ENCODE measurements at regions not wholly inside any gene's neighbourhood (a gene's known extent, or its start where the extent isn't known, plus 50 kb on each side); places are given as distances from the start of the nearest gene placed in this dataset.

DNA sequence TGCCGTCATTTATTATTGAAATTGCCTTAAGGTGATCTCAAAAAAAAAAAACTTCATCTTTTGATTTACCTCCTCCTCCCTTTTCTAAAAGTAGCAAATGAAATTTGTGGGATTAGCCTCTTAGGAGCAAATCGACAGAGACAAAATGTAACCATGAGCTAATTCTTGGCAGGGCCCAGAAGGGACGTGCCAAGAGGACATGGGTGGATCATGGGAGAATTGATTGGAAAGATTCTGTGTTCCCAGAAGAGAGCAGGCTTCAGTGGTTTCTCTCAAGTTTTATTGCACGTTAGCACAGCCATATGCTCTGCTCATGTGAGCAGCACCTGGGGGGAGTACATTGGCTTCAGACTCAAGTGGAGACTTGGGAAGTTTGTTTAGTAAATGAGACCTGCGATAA, 394.6 kb downstream of the ELAVL2 start:
- no peak for TF ChIP-seq CTCF (IDR thresholded peaks at IDR 0.05)
- no peak for TF ChIP-seq ZFX (IDR thresholded peaks at IDR 0.05; ENCODE audit: borderline replicate concordance)
- no peak overlapping the region for H3K27ac ChIP-seq

DNA sequence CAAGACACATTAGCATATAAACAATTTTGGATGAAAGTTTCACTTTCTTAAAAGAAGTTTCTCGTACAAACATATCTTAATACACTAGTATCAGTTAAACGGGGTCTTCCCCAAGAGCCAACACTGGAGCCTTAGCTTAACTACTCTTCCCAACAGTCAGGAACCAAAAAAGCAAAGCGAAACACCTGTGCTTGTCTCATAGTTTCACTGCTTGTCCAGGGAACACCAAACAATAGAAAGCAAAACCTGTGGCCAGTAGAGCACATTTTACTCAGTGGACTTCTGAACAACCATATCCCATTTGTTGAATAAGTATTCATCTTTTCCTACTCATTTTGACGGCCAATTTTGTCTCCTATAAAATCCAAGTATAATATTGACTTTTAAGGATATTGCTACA, 391.4 kb downstream of the ELAVL2 start:
- no peak overlapping the region for H3K27ac ChIP-seq
- TF ChIP-seq CTCF (IDR thresholded peaks at IDR 0.05), result no peak
- no peak for TF ChIP-seq ZFX (IDR thresholded peaks at IDR 0.05; ENCODE audit: borderline replicate concordance)

GRCh38 chr9:23438299-23438907, 387.6 kb downstream of the ELAVL2 start:
- H3K27ac ChIP-seq, result peak overlapping the region; percentile 41
- TF ChIP-seq ZFX (IDR thresholded peaks at IDR 0.05; ENCODE audit: borderline replicate concordance) (no peak), CTCF (IDR thresholded peaks at IDR 0.05) (0 out of 2 replicates have a peak, but pooled peaks have one; percentile 15)

DNA sequence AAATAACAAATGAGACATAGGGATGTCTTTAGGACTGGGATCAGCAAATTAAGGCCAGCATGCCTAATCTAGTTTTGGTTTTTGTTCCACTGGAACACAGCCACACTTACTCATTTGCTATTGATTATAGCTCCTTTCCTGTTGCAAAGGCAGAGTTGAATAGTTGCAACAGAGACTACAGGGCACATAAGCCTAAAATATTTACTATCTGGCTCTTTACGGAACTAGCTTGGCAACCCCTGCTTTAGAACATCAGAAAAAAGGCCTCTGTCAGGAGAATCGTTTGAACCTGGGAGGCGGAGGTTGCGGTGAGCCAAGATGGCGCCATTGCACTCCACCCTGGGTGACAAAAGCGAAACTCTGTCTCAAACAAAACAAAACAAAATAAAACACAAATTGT, 384.8 kb downstream of the ELAVL2 start:
- TF ChIP-seq CTCF (IDR thresholded peaks at IDR 0.05) (no peak), ZFX (IDR thresholded peaks at IDR 0.05; ENCODE audit: borderline replicate concordance) (no peak)
- no peak overlapping the region for H3K27ac ChIP-seq

DNA sequence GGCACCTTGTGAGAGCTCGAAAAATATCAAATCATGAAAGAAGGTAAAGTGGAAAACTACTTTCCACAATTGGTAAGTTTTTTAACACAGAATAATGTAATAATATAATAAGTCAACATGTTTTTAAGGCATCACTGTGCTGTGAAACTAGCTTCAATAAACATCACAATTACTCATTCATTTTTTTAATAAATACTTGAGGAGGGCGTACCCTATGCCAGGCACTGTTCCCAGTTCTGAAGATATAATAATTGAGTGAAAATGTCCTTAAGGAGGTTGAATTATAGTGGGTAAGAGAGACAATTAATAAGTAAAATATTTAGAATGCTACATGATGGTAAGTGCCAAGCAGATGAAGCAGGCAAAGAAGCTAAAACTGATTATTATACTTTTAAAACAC, 381.4 kb downstream of the ELAVL2 start:
- H3K27ac ChIP-seq, result no peak overlapping the region
- TF ChIP-seq ZFX (IDR thresholded peaks at IDR 0.05; ENCODE audit: borderline replicate concordance) (no peak), CTCF (IDR thresholded peaks at IDR 0.05) (no peak)

DNA sequence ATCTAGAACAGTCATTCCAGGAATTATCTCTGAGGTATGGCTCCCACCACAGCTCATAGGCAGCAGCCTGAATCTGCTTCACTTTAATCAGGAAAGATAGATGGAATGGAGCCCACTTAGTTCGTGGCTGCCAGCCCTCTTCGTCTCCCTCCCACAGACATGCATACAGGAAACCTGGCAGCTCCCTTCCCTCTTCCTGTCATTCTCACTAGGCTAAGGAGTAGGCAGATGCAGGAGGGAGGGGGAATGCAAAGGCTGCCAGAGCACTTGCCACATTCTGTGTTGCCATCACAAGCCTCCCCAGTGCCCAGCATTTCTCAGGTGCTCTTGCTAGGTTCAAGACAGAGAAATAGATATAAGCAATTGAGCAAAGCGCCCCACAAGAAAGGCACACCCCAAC, 378.9 kb downstream of the ELAVL2 start:
- TF ChIP-seq ZFX (IDR thresholded peaks at IDR 0.05; ENCODE audit: borderline replicate concordance) (no peak), CTCF (IDR thresholded peaks at IDR 0.05) (no peak)
- H3K27ac ChIP-seq, result no peak overlapping the region

DNA sequence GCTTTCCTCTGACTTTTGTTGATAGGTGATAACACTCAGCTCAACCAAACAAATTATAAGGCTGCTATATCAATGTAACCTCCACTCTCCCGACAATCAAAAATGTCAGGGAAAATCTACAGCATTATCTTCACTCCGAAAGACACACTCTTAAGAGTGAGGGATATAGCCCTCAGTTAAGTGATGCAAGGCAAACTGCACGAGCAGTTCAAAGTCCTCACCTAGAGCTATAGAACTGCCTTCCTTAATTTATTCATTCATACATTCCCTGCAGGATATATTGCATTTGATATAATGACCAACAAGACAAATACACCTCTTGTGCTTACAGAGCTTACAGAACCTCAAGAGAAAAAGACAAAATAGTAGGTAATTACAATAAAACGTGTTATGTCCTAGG, 378.1 kb downstream of the ELAVL2 start:
- TF ChIP-seq ZFX (IDR thresholded peaks at IDR 0.05; ENCODE audit: borderline replicate concordance), result no peak
- no peak for TF ChIP-seq CTCF (IDR thresholded peaks at IDR 0.05)
- H3K27ac ChIP-seq, result no peak overlapping the region
